GM12878 (cell line): ENCODE measurements at regions not wholly inside any gene's neighbourhood (a gene's known extent, or its start where the extent isn't known, plus 50 kb on each side); places are given as distances from the start of the nearest gene placed in this dataset.

ENCODE experiments used
- ATAC-seq: fragments of 200-7000 bp; cut with Tn5 transposase; 3 replicates; pipeline ENCODE4 v1.9.1; 2020; ENCODE audit warnings: mild to moderate bottlenecking, moderate library complexity
- BruUV-seq: library from RNA; stranded (reverse); fragments of 400-500 nt; replicated peaks from 2 replicates; lab custom pipeline; 2021; lab: Mats Ljungman, UMichigan
- CTCF ChIA-PET: fragments of 300-600 bp; sonication (Branson Sonifier 250); formaldehyde crosslinking; extraction: SDS; loops from one replicate; lab custom pipeline; 2021; ENCODE audit warnings: inconsistent platforms; lab: Yijun Ruan, JAX
- POLR2A ChIA-PET: fragments of 350-600 bp; formaldehyde crosslinking; extraction: SDS; loops from one replicate; lab custom pipeline; 2021; ENCODE audit warnings: inconsistent platforms; lab: Charles Lee
- RAD21 ChIA-PET: fragments of 300-600 bp; sonication (Branson Sonifier 250); formaldehyde crosslinking; loops from one replicate; lab custom pipeline; 2023; ENCODE audit warnings: antibody characterized with exemption; ENCODE audit not compliant: unreplicated experiment; lab: Charles Lee
- SMC1A ChIA-PET: fragments of 300-600 bp; sonication (Branson Sonifier 250); formaldehyde crosslinking; loops from one replicate; lab custom pipeline; 2023; ENCODE audit not compliant: unreplicated experiment, uncharacterized antibody; lab: Charles Lee
- DNase-seq: peaks from one replicate; pipeline ENCODE4 v3.0.0-alpha.2; 2011; ENCODE audit warnings: low read depth, low spot score
- FAIRE-seq: peaks from 3 replicates; lab custom pipeline; 2011; peaks lifted over from hg19 to GRCh38; lab: Jason Lieb, UNC
- H2AFZ ChIP-seq: 2 replicates; pipeline ENCODE4 v1.6.0; 2011; ENCODE audit warnings: low read depth, low read length, control low read depth; ENCODE audit not compliant: control insufficient read depth
- H3K27ac ChIP-seq: 2 replicates; pipeline ENCODE4 v1.5.1; 2011; ENCODE audit warnings: control low read depth; ENCODE audit not compliant: control insufficient read depth, insufficient read depth
- H3K27me3 ChIP-seq, 2 experiments: replicated peaks in 1 of 2; 2 replicates each; pipeline versions ENCODE4 v1.6.0 to v1.6.1; 2011; ENCODE audit warnings: low read length in 1 of 2; ENCODE audit not compliant: control insufficient read depth in 2 of 2, insufficient read depth in 2 of 2
- H3K36me3 ChIP-seq, 2 experiments: 2 replicates each; pipeline ENCODE4 v1.5.1; 2011; ENCODE audit warnings: low read length in 1 of 2; ENCODE audit not compliant: control insufficient read depth in 2 of 2, insufficient read depth in 2 of 2
- H3K4me1 ChIP-seq: 2 replicates; pipeline ENCODE4 v1.6.1; 2011; ENCODE audit warnings: mild to moderate bottlenecking, low read length, moderate library complexity, mixed read lengths; ENCODE audit not compliant: control insufficient read depth, insufficient read depth
- H3K4me2 ChIP-seq: 2 replicates; pipeline ENCODE4 v1.6.0; 2011; ENCODE audit warnings: control low read depth; ENCODE audit not compliant: control insufficient read depth, insufficient read depth
- H3K4me3 ChIP-seq: fragments of 200-600 bp; sonication (generic); 2 replicates; pipeline ENCODE4 v1.5.1; 2016
- H3K79me2 ChIP-seq: 2 replicates; pipeline ENCODE4 v1.6.0; 2011; ENCODE audit warnings: low read length; ENCODE audit not compliant: control insufficient read depth, insufficient read depth
- H3K9ac ChIP-seq: 2 replicates; pipeline ENCODE4 v1.8.0; 2011; ENCODE audit warnings: low read length, control low read depth, mixed read lengths; ENCODE audit not compliant: control insufficient read depth, insufficient read depth
- H3K9me3 ChIP-seq: replicated peaks from 3 replicates; pipeline ENCODE4 v1.5.1; 2011; ENCODE audit warnings: mild to moderate bottlenecking, low read length; ENCODE audit not compliant: control insufficient read depth, insufficient read depth
- H4K20me1 ChIP-seq: 2 replicates; pipeline ENCODE4 v1.6.0; 2011; ENCODE audit not compliant: control insufficient read depth, insufficient read depth
- CBX3 ChIP-seq: fragments of 200-600 bp; sonication (generic); IDR thresholded peaks from 2 replicates; pipeline ENCODE4 v1.6.1; 2016; ENCODE audit warnings: low read depth, borderline replicate concordance
- CHD4 ChIP-seq: fragments of 200-600 bp; sonication (generic); IDR thresholded peaks from 2 replicates; pipeline ENCODE4 v1.6.1; 2016; ENCODE audit warnings: mild to moderate bottlenecking
- LARP7 ChIP-seq: fragments of 450-650 bp; IDR thresholded peaks from 2 replicates; pipeline ENCODE4 v1.6.1; 2017; ENCODE audit warnings: mild to moderate bottlenecking
- NR2F1 ChIP-seq: fragments of 450-650 bp; conservative IDR thresholded peaks from 2 replicates; pipeline ENCODE4 v1.6.1; 2017; ENCODE audit warnings: mild to moderate bottlenecking
- RBBP5 ChIP-seq: fragments of 200-600 bp; sonication (generic); conservative IDR thresholded peaks from 2 replicates; pipeline ENCODE4 v1.6.1; 2016
- SIN3A ChIP-seq: IDR thresholded peaks from 2 replicates; pipeline ENCODE4 v1.6.1; 2012; ENCODE audit warnings: low read depth, low read length, improper control_type of control experiment
- SRF ChIP-seq, 2 experiments: IDR thresholded peaks; 2 replicates each; pipeline ENCODE4 v1.6.1; 2011; ENCODE audit warnings: low read depth in 2 of 2, low read length in 2 of 2, mild to moderate bottlenecking in 1 of 2, moderate library complexity in 1 of 2
- TCF3 ChIP-seq: IDR thresholded peaks from 2 replicates; pipeline ENCODE4 v1.6.1; 2012; ENCODE audit warnings: low read depth, mild to moderate bottlenecking, low read length, borderline replicate concordance; ENCODE audit not compliant: insufficient read depth
- ZBED1 ChIP-seq: IDR thresholded peaks from 2 replicates; pipeline ENCODE4 v1.6.1; 2016; ENCODE audit warnings: borderline replicate concordance
- WGBS: methylation state at CpG from one replicate; pipeline ENCODE4 v1.1.6; 2016; ENCODE audit warnings: low lambda C conversion rate; ENCODE audit not compliant: insufficient replicate concordance, insufficient coverage; ENCODE audit errors: missing lambda C conversion rate; 5-methylcytosine and 5-hydroxymethylcytosine counted together
- in situ Hi-C: fragments of 300-500 bp; cut with MboI; formaldehyde crosslinking; loops from 9 replicates; pipeline ENCODE4 v1.14.3; 2018; ENCODE audit warnings: mixed read lengths
- intact Hi-C: fragments of 100-400 bp; cut with micrococcal nuclease; formaldehyde crosslinking; loops from one replicate; pipeline ENCODE4 v1.14.2; 2022; ENCODE audit not compliant: unreplicated experiment
- TF ChIP-seq, protein P1 (sequence below): fragments of 450-650 bp; IDR thresholded peaks from 2 replicates; pipeline ENCODE4 v1.6.1; 2016; ENCODE audit warnings: mild to moderate bottlenecking
- TF ChIP-seq, protein P2 (sequence below): fragments of 450-650 bp; IDR thresholded peaks from 2 replicates; pipeline ENCODE4 v1.6.1; 2018; ENCODE audit warnings: mild to moderate bottlenecking, low read depth, moderate library complexity; ENCODE audit not compliant: partially characterized antibody

- in situ Hi-C loops, result no loop called here
- Histone ChIP-seq H2AFZ (no peak overlapping the region), H4K20me1 (no peaks in the 10 kb centered on the region), H3K36me3 (no peaks in the 10 kb centered on the region), H3K79me2 (no peaks in the 10 kb centered on the region), H3K4me1 (no peaks in the 10 kb centered on the region), H3K4me2 (no peak overlapping the region), H3K9me3 (no peaks in the 10 kb centered on the region), H3K27me3 (no peaks in the 10 kb centered on the region), H3K27ac (no peak overlapping the region), H3K4me3 (no peak overlapping the region), H3K9ac (no peak overlapping the region)
- no peak for ATAC-seq
- no peak for DNase-seq
- RAD21 ChIA-PET, result no interaction called here
- no peak for TF ChIP-seq NR2F1
- no peak for TF ChIP-seq RBBP5
- TF ChIP-seq CHD4, result no peak
- no peak for TF ChIP-seq ZBED1
- TF ChIP-seq SRF (IDR thresholded peaks at IDR 0.05; ENCODE audit: low read depth in 2 of 2, low read length in 2 of 2), result no peak
- no peak for TF ChIP-seq TCF3
- TF ChIP-seq, protein P1, sequence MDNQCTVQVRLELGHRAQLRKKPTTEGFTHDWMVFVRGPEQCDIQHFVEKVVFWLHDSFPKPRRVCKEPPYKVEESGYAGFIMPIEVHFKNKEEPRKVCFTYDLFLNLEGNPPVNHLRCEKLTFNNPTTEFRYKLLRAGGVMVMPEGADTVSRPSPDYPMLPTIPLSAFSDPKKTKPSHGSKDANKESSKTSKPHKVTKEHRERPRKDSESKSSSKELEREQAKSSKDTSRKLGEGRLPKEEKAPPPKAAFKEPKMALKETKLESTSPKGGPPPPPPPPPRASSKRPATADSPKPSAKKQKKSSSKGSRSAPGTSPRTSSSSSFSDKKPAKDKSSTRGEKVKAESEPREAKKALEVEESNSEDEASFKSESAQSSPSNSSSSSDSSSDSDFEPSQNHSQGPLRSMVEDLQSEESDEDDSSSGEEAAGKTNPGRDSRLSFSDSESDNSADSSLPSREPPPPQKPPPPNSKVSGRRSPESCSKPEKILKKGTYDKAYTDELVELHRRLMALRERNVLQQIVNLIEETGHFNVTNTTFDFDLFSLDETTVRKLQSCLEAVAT, result no peak
- TF ChIP-seq LARP7, result no peak
- TF ChIP-seq SIN3A, result no peak
- TF ChIP-seq, protein P2, sequence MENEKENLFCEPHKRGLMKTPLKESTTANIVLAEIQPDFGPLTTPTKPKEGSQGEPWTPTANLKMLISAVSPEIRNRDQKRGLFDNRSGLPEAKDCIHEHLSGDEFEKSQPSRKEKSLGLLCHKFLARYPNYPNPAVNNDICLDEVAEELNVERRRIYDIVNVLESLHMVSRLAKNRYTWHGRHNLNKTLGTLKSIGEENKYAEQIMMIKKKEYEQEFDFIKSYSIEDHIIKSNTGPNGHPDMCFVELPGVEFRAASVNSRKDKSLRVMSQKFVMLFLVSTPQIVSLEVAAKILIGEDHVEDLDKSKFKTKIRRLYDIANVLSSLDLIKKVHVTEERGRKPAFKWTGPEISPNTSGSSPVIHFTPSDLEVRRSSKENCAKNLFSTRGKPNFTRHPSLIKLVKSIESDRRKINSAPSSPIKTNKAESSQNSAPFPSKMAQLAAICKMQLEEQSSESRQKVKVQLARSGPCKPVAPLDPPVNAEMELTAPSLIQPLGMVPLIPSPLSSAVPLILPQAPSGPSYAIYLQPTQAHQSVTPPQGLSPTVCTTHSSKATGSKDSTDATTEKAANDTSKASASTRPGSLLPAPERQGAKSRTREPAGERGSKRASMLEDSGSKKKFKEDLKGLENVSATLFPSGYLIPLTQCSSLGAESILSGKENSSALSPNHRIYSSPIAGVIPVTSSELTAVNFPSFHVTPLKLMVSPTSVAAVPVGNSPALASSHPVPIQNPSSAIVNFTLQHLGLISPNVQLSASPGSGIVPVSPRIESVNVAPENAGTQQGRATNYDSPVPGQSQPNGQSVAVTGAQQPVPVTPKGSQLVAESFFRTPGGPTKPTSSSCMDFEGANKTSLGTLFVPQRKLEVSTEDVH, result no peak
- TF ChIP-seq CBX3, result no peak
- intact Hi-C loops, result no loop called here
- SMC1A ChIA-PET, result no interaction called here
- CTCF ChIA-PET, result no interaction called here
- 44% methylated on average over 8 of the region's 8 CpGs for WGBS
- POLR2A ChIA-PET, result no interaction called here
- FAIRE-seq, result no peak
- BruUV-seq, result no TSS peak
Measured at GRCh38 chr4:16351161-16351560, 124.9 kb upstream of the TAPT1 start.
